Neural cell (in vitro differentiated cells): ENCODE measurements at regions not wholly inside any gene's neighbourhood (a gene's known extent, or its start where the extent isn't known, plus 50 kb on each side); places are given as distances from the start of the nearest gene placed in this dataset.

Experiments used
- H2AFZ ChIP-seq: fragments of 200-600, 300-800 bp; sonication (generic), shearing (Covaris generic); 2 replicates; pipeline ENCODE4 v1.6.0; 2014; ENCODE audit warnings: low read depth, mild to moderate bottlenecking, antibody characterized with exemption, low read length, moderate library complexity
- H3F3A ChIP-seq: fragments of 200-600 bp; shearing (Covaris generic); 2 replicates; pipeline ENCODE4 v1.6.1; 2016; ENCODE audit warnings: mild to moderate bottlenecking, moderate library complexity, mixed read lengths, antibody characterized with exemption, low read length; ENCODE audit not compliant: insufficient read depth, poor library complexity, severe bottlenecking
- H3K27ac ChIP-seq: fragments of 200-600, 300-800 bp; sonication (generic), shearing (Covaris generic); 2 replicates; pipeline ENCODE4 v1.5.1; 2014; ENCODE audit warnings: mild to moderate bottlenecking, low read length, moderate library complexity
- H3K27me3 ChIP-seq: fragments of 300-800, 200-600 bp; sonication (generic), shearing (Covaris generic); 2 replicates; pipeline ENCODE4 v1.6.0; 2014; ENCODE audit warnings: mild to moderate bottlenecking, low read depth, low read length, moderate library complexity; ENCODE audit not compliant: insufficient read depth
- H3K36me3 ChIP-seq: fragments of 300-800, 200-600 bp; sonication (generic), shearing (Covaris generic); 2 replicates; pipeline ENCODE4 v1.5.1; 2014; ENCODE audit warnings: mild to moderate bottlenecking, antibody characterized with exemption, low read length, moderate library complexity; ENCODE audit not compliant: insufficient read depth
- H3K4me2 ChIP-seq: fragments of 300-800, 200-600 bp; sonication (generic), shearing (Covaris generic); 2 replicates; pipeline ENCODE4 v1.6.0; 2014; ENCODE audit warnings: mild to moderate bottlenecking, low read length
- H3K4me3 ChIP-seq: fragments of 300-800, 200-600 bp; sonication (generic), shearing (Covaris generic); 2 replicates; pipeline ENCODE4 v1.5.1; 2014; ENCODE audit warnings: mild to moderate bottlenecking, low read length, moderate library complexity
- H3K79me2 ChIP-seq: fragments of 200-600 bp; shearing (Covaris generic); replicated peaks from 2 replicates; pipeline ENCODE4 v1.6.0; 2014; ENCODE audit warnings: mild to moderate bottlenecking, low read length, moderate library complexity; ENCODE audit not compliant: insufficient read depth
- H3K9ac ChIP-seq: fragments of 300-800, 200-600 bp; sonication (generic), shearing (Covaris generic); 2 replicates; pipeline ENCODE4 v1.6.1; 2016; ENCODE audit warnings: mild to moderate bottlenecking, low read length, mixed read lengths
- H3K9me2 ChIP-seq: fragments of 200-600 bp; shearing (Covaris generic); 2 replicates; pipeline ENCODE4 v1.6.1; 2016; ENCODE audit warnings: mild to moderate bottlenecking, low read length, mixed read lengths; ENCODE audit not compliant: insufficient read depth
- H3K9me3 ChIP-seq: fragments of 200-600, 300-800 bp; sonication (generic), shearing (Covaris generic); 2 replicates; pipeline ENCODE4 v1.6.1; 2016; ENCODE audit warnings: mild to moderate bottlenecking, mixed run types, low read length, moderate library complexity, mixed read lengths
- H4K20me1 ChIP-seq: fragments of 200-600 bp; shearing (Covaris generic); 2 replicates; pipeline ENCODE4 v1.6.1; 2016; ENCODE audit warnings: mild to moderate bottlenecking, mixed run types; ENCODE audit not compliant: insufficient read depth
- EP300 ChIP-seq: fragments of 450-650 bp; conservative IDR thresholded peaks from 2 replicates; pipeline ENCODE4 v1.6.1; 2014; ENCODE audit warnings: antibody characterized with exemption, mild to moderate bottlenecking, moderate library complexity; ENCODE audit not compliant: poor library complexity, severe bottlenecking
- EZH2 ChIP-seq: fragments of 200-600, 300-800 bp; shearing (Covaris generic), sonication (generic); IDR thresholded peaks from 2 replicates; pipeline ENCODE4 v1.6.1; 2014; ENCODE audit warnings: antibody characterized with exemption, low read length, borderline replicate concordance, mild to moderate bottlenecking; ENCODE audit not compliant: insufficient read depth, poor library complexity, severe bottlenecking
- MXI1 ChIP-seq: fragments of 450-650 bp; conservative IDR thresholded peaks from 2 replicates; pipeline ENCODE4 v1.6.1; 2014; ENCODE audit warnings: antibody characterized with exemption, mild to moderate bottlenecking; ENCODE audit not compliant: poor library complexity, severe bottlenecking
- POLR2AphosphoS5 ChIP-seq: IDR thresholded peaks from 2 replicates; pipeline ENCODE4 v1.6.1; 2012
- RAD21 ChIP-seq: fragments of 450-650 bp; conservative IDR thresholded peaks from 2 replicates; pipeline ENCODE4 v1.6.1; 2014; ENCODE audit warnings: antibody characterized with exemption, mild to moderate bottlenecking, moderate library complexity
- REST ChIP-seq: IDR thresholded peaks from 2 replicates; pipeline ENCODE4 v1.6.1; 2012; ENCODE audit warnings: borderline replicate concordance
- SMC3 ChIP-seq: fragments of 450-650 bp; conservative IDR thresholded peaks from 2 replicates; pipeline ENCODE4 v1.6.1; 2014; ENCODE audit warnings: antibody characterized with exemption, mild to moderate bottlenecking, moderate library complexity; ENCODE audit not compliant: poor library complexity
- TAF1 ChIP-seq: IDR thresholded peaks from 2 replicates; pipeline ENCODE4 v1.6.1; 2012; ENCODE audit warnings: low read depth
- TF ChIP-seq, protein P1 (sequence below): fragments of 450-650 bp; IDR thresholded peaks from 2 replicates; pipeline ENCODE4 v1.5.1; 2014; ENCODE audit warnings: antibody characterized with exemption, mild to moderate bottlenecking, moderate library complexity; ENCODE audit not compliant: poor library complexity, severe bottlenecking

DNA sequence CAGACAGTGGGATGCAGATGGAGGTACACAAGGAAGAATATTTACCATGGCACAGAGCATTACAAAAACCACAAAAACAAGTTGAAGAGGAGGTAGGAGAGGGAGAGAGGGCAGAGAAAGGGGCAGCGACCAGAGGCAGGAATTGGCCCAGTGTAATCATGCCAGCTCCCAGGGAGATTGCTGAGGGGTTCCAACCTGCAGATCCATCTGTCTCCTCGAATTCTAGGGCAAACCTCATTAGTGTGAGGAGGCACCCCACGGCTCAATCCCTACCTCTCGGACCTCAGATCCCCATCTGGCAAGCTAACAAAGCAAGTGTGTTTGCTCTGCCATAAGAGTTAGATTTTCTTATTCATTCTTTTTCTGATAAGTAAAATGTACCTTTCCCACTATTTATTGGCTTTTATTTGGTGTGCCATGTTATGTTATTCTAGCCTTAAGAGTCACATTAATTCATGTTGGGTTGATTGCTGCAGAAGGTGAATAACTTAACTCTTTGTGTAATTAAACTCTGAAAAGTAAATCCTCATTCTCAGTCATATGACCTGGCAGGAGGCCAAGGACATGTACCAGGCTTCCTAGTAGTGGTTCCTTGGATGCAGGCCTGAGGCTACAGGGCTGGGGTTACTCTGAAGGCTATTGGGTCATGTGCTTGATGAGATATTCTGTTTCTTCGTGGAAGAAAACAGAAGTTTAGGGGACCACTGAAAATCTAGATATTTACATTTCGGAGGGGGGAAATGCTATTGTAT lies 315.2 kb upstream of the ATP10B start:
- Histone ChIP-seq H3F3A (no peaks in the 10 kb centered on the region), H3K27me3 (no peaks in the 10 kb centered on the region), H3K9ac (no peak overlapping the region), H4K20me1 (no peaks in the 10 kb centered on the region), H3K36me3 (no peaks in the 10 kb centered on the region), H3K4me3 (no peak overlapping the region), H3K9me2 (no peaks in the 10 kb centered on the region), H3K27ac (no peak overlapping the region), H2AFZ (no peak overlapping the region), H3K79me2 (no peaks in the 10 kb centered on the region), H3K9me3 (no peaks in the 10 kb centered on the region), H3K4me2 (no peak overlapping the region)
- no peak for TF ChIP-seq RAD21
- no peak for TF ChIP-seq MXI1
- TF ChIP-seq EP300: no peak

GRCh38 chr5:161165998-161166660 lies 314.1 kb upstream of the ATP10B start:
- no peak overlapping the region for H3K4me3 ChIP-seq
- H3K4me2 ChIP-seq: no peak overlapping the region
- no peaks in the 10 kb centered on the region for H3K36me3 ChIP-seq
- no peaks in the 10 kb centered on the region for H3K27me3 ChIP-seq
- H3K9ac ChIP-seq: no peak overlapping the region
- no peaks in the 10 kb centered on the region for H3K9me2 ChIP-seq
- no peak for TF ChIP-seq POLR2AphosphoS5
- no peak for TF ChIP-seq MXI1
- no peak for TF ChIP-seq EZH2
- no peak for TF ChIP-seq TAF1
- TF ChIP-seq RAD21: no peak
- no peak for TF ChIP-seq REST
- TF ChIP-seq SMC3: no peak
- TF ChIP-seq, protein P1, sequence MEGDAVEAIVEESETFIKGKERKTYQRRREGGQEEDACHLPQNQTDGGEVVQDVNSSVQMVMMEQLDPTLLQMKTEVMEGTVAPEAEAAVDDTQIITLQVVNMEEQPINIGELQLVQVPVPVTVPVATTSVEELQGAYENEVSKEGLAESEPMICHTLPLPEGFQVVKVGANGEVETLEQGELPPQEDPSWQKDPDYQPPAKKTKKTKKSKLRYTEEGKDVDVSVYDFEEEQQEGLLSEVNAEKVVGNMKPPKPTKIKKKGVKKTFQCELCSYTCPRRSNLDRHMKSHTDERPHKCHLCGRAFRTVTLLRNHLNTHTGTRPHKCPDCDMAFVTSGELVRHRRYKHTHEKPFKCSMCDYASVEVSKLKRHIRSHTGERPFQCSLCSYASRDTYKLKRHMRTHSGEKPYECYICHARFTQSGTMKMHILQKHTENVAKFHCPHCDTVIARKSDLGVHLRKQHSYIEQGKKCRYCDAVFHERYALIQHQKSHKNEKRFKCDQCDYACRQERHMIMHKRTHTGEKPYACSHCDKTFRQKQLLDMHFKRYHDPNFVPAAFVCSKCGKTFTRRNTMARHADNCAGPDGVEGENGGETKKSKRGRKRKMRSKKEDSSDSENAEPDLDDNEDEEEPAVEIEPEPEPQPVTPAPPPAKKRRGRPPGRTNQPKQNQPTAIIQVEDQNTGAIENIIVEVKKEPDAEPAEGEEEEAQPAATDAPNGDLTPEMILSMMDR: no peak
- no peak for TF ChIP-seq EP300
- no peaks in the 10 kb centered on the region for H3K9me3 ChIP-seq
- no peak overlapping the region for H2AFZ ChIP-seq
- H3F3A ChIP-seq: no peaks in the 10 kb centered on the region
- H3K79me2 ChIP-seq: no peaks in the 10 kb centered on the region
- H3K27ac ChIP-seq: no peak overlapping the region
- no peaks in the 10 kb centered on the region for H4K20me1 ChIP-seq
